ENCODE measurements at regions not wholly inside any gene's neighbourhood (a gene's known extent, or its start where the extent isn't known, plus 50 kb on each side); places are given as distances from the start of the nearest gene placed in this dataset.

- Histone ChIP-seq H3K4me2 (ENCODE audit: insufficient read depth, low read length) (no peak overlapping the region), H3K9me3 (ENCODE audit: low read depth, low read length) (no peaks in the 10 kb centered on the region), H3K27ac (ENCODE audit: low read depth, low read length) (no peak overlapping the region), H3K36me3 (ENCODE audit: insufficient read depth, low read length) (no peaks in the 10 kb centered on the region), H2AFZ (ENCODE audit: low read length) (no peak overlapping the region), H4K20me1 (ENCODE audit: insufficient read depth, low read length) (no peaks in the 10 kb centered on the region), H3K79me2 (ENCODE audit: insufficient read depth, low read length) (no peaks in the 10 kb centered on the region), H3K4me1 (ENCODE audit: insufficient read depth, low read length) (no peaks in the 10 kb centered on the region), H3K27me3 (ENCODE audit: insufficient read depth, low read length) (no peaks in the 10 kb centered on the region), H3K4me3 (ENCODE audit: insufficient read depth, low read length) (no peak overlapping the region)
- no peak for DNase-seq (ENCODE audit: insufficient read length, low spot score, missing footprints)
- TF ChIP-seq CTCF (IDR thresholded peaks at IDR 0.05; ENCODE audit: extremely low read depth, low read depth, low read length): no peak
Measured at GRCh38 chr20:41853806-41854205, 235.6 kb upstream of the CHD6 start.

GRCh38 chr20:41848180-41848579 is 230.0 kb upstream of the CHD6 start:
- TF ChIP-seq CTCF (IDR thresholded peaks at IDR 0.05; ENCODE audit: extremely low read depth, low read depth, low read length): no peak
- Histone ChIP-seq H3K4me1 (ENCODE audit: insufficient read depth, low read length) (no peaks in the 10 kb centered on the region), H3K36me3 (ENCODE audit: insufficient read depth, low read length) (no peaks in the 10 kb centered on the region), H3K27ac (ENCODE audit: low read depth, low read length) (no peak overlapping the region), H3K9me3 (ENCODE audit: low read depth, low read length) (no peaks in the 10 kb centered on the region), H3K4me3 (ENCODE audit: insufficient read depth, low read length) (no peak overlapping the region), H2AFZ (ENCODE audit: low read length) (no peak overlapping the region), H3K79me2 (ENCODE audit: insufficient read depth, low read length) (no peaks in the 10 kb centered on the region), H3K27me3 (ENCODE audit: insufficient read depth, low read length) (no peaks in the 10 kb centered on the region), H3K4me2 (ENCODE audit: insufficient read depth, low read length) (no peak overlapping the region), H4K20me1 (ENCODE audit: insufficient read depth, low read length) (no peaks in the 10 kb centered on the region)
- DNase-seq (ENCODE audit: insufficient read length, low spot score, missing footprints): no peak

- Histone ChIP-seq H2AFZ (ENCODE audit: low read length) (no peak overlapping the region), H3K36me3 (ENCODE audit: insufficient read depth, low read length) (no peaks in the 10 kb centered on the region), H3K4me2 (ENCODE audit: insufficient read depth, low read length) (no peak overlapping the region), H3K79me2 (ENCODE audit: insufficient read depth, low read length) (no peaks in the 10 kb centered on the region), H4K20me1 (ENCODE audit: insufficient read depth, low read length) (no peaks in the 10 kb centered on the region), H3K9me3 (ENCODE audit: low read depth, low read length) (no peaks in the 10 kb centered on the region), H3K27me3 (ENCODE audit: insufficient read depth, low read length) (no peaks in the 10 kb centered on the region), H3K4me1 (ENCODE audit: insufficient read depth, low read length) (no peaks in the 10 kb centered on the region), H3K4me3 (ENCODE audit: insufficient read depth, low read length) (no peak overlapping the region), H3K27ac (ENCODE audit: low read depth, low read length) (no peak overlapping the region)
- DNase-seq (ENCODE audit: insufficient read length, low spot score, missing footprints): peak; percentile 18
- TF ChIP-seq CTCF (IDR thresholded peaks at IDR 0.05; ENCODE audit: extremely low read depth, low read depth, low read length): no peak
Measured at GRCh38 chr20:41837669-41838224, 219.6 kb upstream of the CHD6 start.

GRCh38 chr20:41833739-41834138 is 215.6 kb upstream of the CHD6 start:
- Histone ChIP-seq H4K20me1 (ENCODE audit: insufficient read depth, low read length) (no peaks in the 10 kb centered on the region), H3K27me3 (ENCODE audit: insufficient read depth, low read length) (no peaks in the 10 kb centered on the region), H3K4me2 (ENCODE audit: insufficient read depth, low read length) (no peak overlapping the region), H3K79me2 (ENCODE audit: insufficient read depth, low read length) (no peaks in the 10 kb centered on the region), H3K27ac (ENCODE audit: low read depth, low read length) (no peak overlapping the region), H3K9me3 (ENCODE audit: low read depth, low read length) (no peaks in the 10 kb centered on the region), H3K4me3 (ENCODE audit: insufficient read depth, low read length) (no peak overlapping the region), H2AFZ (ENCODE audit: low read length) (no peak overlapping the region), H3K4me1 (ENCODE audit: insufficient read depth, low read length) (no peaks in the 10 kb centered on the region), H3K36me3 (ENCODE audit: insufficient read depth, low read length) (no peaks in the 10 kb centered on the region)
- no peak for TF ChIP-seq CTCF (IDR thresholded peaks at IDR 0.05; ENCODE audit: extremely low read depth, low read depth, low read length)
- no peak for DNase-seq (ENCODE audit: insufficient read length, low spot score, missing footprints)
